HG03342 (cell line): ENCODE measurements at regions not wholly inside any gene's neighbourhood (a gene's known extent, or its start where the extent isn't known, plus 50 kb on each side); places are given as distances from the start of the nearest gene placed in this dataset.
"Not testable (repeated sequence)": the region's sequence is repeated elsewhere in the genome, so short reads cannot be mapped to it uniquely, and the experiment has no call there.

Experiments used
- ATAC-seq: cut with Tn5 transposase; IDR thresholded peaks from one replicate; pipeline ENCODE4 v1.9.1; 2021; ENCODE audit warnings: mild to moderate bottlenecking, moderate library complexity; ENCODE audit not compliant: unreplicated experiment

DNA sequence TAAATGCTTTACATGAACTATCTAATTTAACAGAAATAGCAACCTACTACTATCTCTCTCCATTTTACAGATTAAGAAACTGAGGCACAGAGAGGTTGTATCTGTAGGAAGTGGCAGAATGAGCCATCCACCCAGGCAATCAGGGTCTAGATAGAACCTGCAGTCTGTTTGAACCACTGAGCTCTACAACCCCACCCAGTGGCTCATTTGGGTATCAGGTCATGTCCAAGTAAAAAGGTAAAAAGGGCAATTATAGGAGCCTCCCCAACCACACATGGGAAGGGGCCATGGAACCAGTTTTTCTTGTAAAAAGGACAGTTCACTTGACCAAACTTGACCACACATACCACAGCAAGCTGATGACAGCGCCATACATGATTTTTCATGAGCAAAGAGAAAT is 92.9 kb upstream of the SGCG start:
- ATAC-seq: no peak

DNA sequence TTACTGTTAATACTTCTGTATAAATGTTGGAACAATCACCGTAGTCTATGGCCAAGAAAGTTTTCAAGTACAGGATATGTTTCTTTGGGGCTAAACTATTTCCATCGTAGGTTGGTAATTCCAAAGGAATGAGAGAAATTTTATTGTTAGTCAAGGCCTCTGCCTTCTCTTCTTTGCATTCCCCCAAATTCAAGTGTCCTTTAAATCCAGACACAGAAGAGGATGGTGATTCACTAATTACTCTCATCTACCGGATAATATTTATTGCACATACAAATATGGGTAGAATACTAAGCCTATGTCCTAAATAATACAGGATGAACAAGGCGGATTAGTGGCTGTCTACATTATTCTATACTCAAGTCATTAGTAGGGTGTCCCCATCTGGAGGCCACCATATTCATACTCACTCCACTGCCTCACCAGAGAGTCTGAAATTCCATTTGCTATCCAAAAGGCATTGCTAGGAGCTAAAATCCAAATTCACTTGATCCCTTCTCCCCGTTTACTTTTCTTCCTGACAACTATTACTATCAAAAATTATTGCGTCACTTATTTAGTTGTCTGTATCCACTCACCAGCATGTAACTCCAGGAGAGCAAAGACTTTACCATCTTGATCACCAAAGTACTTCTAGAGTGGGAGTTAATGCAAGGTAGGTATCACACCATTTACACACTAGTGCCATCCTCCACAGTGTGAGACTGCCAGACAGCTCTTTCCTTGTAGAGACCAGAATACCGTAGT is 82.4 kb upstream of the SGCG start:
- ATAC-seq: no peak

DNA sequence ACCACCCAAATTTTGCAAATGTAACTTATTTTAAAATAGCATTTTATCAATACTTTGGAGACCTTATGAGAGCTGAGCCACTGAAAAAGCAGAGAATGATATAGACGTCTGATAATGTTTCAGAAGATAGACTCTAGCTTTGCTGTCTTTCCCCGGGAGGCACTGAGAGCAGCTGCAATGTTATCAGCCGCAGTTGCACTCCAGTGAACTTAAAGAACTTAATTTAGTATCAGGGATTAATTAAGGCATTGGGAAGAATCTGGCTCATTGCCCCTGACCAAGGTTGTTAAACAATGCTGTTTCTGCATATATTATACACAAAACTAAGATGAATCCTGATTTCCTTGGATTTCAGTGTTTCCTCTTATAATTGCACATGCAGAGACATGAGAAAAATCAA is 75.7 kb upstream of the SGCG start:
- ATAC-seq: no peak

DNA sequence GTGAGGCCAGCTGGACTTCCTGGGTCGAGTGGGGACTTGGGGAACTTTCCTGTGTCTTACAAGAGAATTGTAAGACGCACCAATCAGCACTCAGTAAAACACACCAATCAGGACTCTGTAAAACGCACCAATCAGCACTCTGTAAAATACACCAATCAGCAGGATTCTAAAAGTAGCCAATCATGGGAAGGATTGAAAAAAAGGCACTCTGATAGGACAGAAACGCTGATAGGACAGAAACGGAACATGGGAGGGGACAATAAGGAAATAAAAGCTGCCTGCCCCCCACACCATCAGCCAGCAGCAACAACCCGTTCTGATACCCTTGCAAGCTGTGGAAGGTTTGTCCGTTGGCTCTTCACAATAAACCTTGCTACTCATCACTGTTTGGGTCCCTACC is 73.1 kb upstream of the SGCG start:
- ATAC-seq: no peak

GRCh38 chr13:23119131-23119530 is 61.6 kb upstream of the SGCG start:
- ATAC-seq: no peak

GRCh38 chr13:23127540-23127939 is 53.2 kb upstream of the SGCG start:
- ATAC-seq: not testable (repeated sequence)

DNA sequence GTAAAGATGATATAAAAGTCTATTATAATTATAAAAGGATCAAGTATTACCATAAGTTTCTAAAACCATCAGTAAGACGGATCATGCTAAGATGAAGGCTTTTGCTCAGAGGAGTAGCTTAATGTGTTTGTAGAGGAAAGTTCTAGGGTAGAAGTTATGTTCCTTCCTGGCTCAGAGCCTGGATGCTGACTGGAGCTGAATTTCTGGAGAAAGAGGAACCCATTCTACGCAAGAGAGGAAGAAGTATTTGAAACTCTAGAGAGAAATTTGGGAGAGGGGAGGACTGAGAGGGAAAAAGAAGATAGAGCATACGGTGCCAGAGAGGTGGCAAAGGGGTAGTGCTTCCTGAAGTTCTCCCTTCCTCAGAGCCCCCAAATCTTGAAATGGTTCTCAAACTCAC is 51.4 kb upstream of the SGCG start:
- no peak for ATAC-seq
